PC-9 (cell line): ENCODE measurements at regions not wholly inside any gene's neighbourhood (a gene's known extent, or its start where the extent isn't known, plus 50 kb on each side); places are given as distances from the start of the nearest gene placed in this dataset.
"Not testable (repeated sequence)": the region's sequence is repeated elsewhere in the genome, so short reads cannot be mapped to it uniquely, and the experiment has no call there.

Source experiments
- CTCF ChIP-seq: fragments of 200-600 bp; sonication (generic); conservative IDR thresholded peaks from 2 replicates; pipeline ENCODE4 v1.6.1; 2017; ENCODE audit warnings: mixed run types, antibody characterized with exemption, mild to moderate bottlenecking, moderate library complexity
- EZH2 ChIP-seq: fragments of 200-600 bp; sonication (generic); IDR thresholded peaks from 2 replicates; pipeline ENCODE4 v1.8.0; 2017; ENCODE audit warnings: antibody characterized with exemption, low read depth

DNA sequence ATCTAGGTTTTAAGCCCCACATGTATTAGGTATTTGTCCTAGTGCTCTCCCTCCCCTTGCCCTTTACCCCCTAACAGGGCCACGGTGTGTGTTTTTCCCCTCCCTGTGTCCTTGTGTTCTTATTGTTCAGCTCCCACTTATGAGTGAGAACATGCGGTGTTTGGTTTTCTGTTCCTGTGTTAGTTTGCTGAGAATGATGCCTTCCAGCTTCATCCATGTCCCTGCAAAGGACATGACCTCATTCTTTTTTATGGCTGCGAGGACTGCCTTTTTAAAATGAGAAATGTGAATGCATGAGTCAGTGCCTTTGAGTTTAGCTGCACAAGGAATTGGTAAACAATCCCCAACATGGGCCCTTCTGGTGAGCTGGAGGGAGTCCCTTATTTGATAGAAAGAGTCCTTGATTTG lies 88.4 kb upstream of the EIF5 start:
- TF ChIP-seq CTCF, EZH2: not testable (repeated sequence)
